ENCODE measurements at regions not wholly inside any gene's neighbourhood (a gene's known extent, or its start where the extent isn't known, plus 50 kb on each side); places are given as distances from the start of the nearest gene placed in this dataset.

DNA sequence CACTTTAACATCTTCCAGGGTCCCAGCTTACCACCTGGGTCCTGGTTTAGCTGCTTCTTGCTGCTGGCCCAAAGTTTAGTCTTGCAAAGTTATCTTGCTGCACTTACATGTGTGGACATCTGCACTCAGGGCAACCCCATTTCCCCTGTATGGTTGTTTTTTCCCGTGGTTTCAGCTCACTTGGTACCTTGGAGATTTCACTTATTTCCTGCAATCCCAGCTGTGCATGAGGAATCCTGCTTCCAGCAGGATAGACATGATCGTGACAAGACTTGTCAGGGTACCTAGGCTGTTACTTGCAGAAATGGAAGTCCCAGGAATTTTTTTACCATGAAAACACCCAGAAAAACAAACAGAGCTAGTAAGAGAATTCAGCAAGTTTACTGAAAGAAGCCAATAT, 95.9 kb upstream of the LEP start:
- no peak overlapping the region for H3K4me3 Mint-ChIP-seq
- H3K27me3 Mint-ChIP-seq: peaks cover 22 to 25% of the 10 kb centered on the region in 2 donors
- no peak overlapping the region for H3K27ac Mint-ChIP-seq
- H3K9me3 Mint-ChIP-seq: peaks cover 3 to 12% of the 10 kb centered on the region in 2 donors
- peaks cover 0 to 3% of the 10 kb centered on the region in 2 donors for H3K36me3 Mint-ChIP-seq
- H3K4me1 Mint-ChIP-seq: no peaks in the 10 kb centered on the region
- DNase-seq (no peak), ATAC-seq (replicated peaks) (no peak)

DNA sequence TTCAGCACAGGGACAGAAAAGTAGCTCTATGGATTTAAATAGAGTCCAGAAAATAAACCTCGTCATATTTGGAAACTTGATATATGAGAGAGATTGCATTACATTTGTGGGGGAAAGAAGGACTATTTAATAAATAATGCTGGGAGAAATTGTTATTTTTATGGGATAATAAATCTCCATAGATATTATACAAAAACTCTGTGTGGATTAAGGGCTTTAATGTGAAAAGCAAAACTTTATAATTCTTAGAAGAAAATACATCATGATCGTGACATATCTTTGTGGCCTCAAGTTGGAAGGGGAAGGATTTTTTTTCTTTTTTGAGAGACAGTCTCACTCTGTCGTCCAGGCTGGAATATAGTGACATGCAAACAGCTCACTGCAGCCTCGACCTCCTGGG, 95.0 kb upstream of the LEP start:
- H3K9me3 Mint-ChIP-seq: peaks cover 3 to 8% of the 10 kb centered on the region in 2 donors
- no peak overlapping the region for H3K27ac Mint-ChIP-seq
- no peak overlapping the region for H3K4me3 Mint-ChIP-seq
- peaks cover 0 to 3% of the 10 kb centered on the region in 2 donors for H3K36me3 Mint-ChIP-seq
- H3K27me3 Mint-ChIP-seq: peaks cover 27 to 29% of the 10 kb centered on the region in 2 donors
- DNase-seq (no peak), ATAC-seq (replicated peaks) (no peak)
- H3K4me1 Mint-ChIP-seq: no peaks in the 10 kb centered on the region

DNA sequence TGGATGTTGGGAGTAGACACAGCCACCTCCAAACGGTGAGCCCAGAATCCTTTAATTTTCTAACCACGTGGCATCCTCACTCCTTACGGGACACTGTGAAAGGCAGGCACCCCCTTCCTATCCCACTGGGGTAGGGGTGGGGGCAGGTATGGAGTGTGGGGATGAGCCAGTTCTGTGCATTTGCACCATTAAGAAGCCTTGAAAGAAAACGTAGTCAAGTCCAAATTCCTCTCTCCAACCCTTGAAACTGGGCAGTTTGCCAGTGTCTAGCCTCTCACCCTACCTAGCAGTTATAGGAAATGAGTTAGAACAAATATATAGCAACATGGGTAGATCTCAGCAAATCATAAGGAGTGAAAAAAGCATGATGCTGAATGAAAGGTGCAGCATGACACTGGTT, 92.4 kb upstream of the LEP start:
- H3K9me3 Mint-ChIP-seq: peaks cover 0 to 4% of the 10 kb centered on the region in 2 donors
- H3K27me3 Mint-ChIP-seq: peaks cover 30 to 38% of the 10 kb centered on the region in 2 donors
- H3K27ac Mint-ChIP-seq: no peak overlapping the region

DNA sequence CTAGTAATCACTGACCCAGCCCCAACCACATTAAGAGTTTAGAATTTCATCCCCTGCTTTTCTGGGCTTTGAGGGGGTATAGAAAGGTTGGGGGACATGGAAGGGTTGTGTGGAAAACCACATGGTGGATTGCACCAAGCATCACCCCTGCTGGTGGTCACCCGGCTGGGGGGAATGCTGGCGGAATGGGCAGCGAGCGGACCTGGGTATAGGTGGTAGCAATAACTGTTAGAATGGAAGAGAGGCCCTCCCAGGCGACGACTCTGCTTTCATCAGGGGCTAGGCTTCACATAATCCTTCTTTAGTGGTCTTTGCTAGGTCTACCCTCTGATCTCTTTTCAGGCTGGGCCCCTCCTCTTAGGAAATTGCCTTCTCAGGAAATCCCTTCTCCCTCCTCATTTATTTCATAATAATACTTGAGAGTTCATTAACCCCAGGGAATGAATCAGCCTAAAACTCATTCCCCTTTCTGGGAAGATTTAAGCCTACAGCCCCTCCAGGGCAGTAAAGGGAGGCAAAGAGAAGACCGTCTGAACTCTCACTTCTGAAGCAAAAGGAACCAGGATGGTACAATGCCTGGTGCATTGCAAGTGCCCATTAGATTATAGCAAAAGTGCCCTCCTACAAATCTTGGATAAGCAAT, 90.7 kb upstream of the LEP start:
- no peak overlapping the region for H3K4me3 Mint-ChIP-seq
- no peaks in the 10 kb centered on the region for H3K36me3 Mint-ChIP-seq
- no peak for DNase-seq
- H3K27ac Mint-ChIP-seq: no peak overlapping the region
- H3K9me3 Mint-ChIP-seq: no peaks in the 10 kb centered on the region
- H3K27me3 Mint-ChIP-seq: peaks cover 30 to 38% of the 10 kb centered on the region in 2 donors
- no peaks in the 10 kb centered on the region for H3K4me1 Mint-ChIP-seq
- ATAC-seq (replicated peaks): no peak

More for the DNA sequence above, 92.4 kb upstream of the LEP start:
- Mint-ChIP-seq H3K4me1 (no peaks in the 10 kb centered on the region), H3K4me3 (no peak overlapping the region), H3K36me3 (no peaks in the 10 kb centered on the region)
- ATAC-seq (replicated peaks) (no peak), DNase-seq (no peak)

DNA sequence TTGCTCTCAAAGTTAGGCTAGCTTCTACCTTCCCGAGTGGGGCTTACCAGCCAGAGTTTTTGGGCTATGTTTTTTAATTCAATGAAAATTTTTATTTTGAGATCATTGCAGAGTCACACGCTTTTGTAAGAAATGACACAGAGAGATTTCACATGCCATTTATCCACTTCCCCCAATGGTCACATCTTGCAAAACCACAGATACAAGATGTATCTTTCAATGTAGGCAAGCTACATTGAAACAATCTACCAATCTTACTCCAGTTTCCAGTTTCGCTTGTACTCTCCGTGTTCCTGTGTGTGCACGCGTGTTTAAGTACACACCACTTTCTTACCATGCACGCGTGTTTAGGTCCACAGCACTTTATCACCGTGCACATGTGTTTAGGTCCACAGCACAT, 89.4 kb upstream of the LEP start:
- Mint-ChIP-seq H3K9me3 (no peaks in the 10 kb centered on the region), H3K4me3 (no peak overlapping the region), H3K27ac (no peak overlapping the region), H3K36me3 (no peaks in the 10 kb centered on the region), H3K4me1 (no peaks in the 10 kb centered on the region), H3K27me3 (peaks cover 30 to 38% of the 10 kb centered on the region in 2 donors)
- no peak for ATAC-seq (replicated peaks)
- DNase-seq: no peak

DNA sequence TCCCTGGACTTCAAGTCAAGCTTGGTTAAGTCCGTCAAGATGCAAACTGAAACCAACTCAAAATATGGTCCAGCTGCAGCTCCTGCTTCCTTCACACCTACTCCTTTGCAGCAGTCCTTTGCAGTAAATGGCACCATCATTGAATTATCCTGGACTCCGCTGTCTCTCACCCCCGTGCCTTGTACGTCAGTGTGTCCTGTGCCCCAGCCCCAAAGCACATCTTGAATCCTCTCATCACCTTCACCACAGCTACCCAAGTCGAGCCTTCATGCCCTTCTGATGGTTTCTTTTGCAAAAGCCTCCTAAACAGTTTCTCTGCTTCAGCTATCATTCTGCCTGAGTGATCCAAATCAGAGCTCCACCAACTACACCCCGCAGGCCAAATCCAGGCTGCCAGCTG, 88.4 kb upstream of the LEP start:
- Mint-ChIP-seq H3K36me3 (no peaks in the 10 kb centered on the region), H3K27ac (no peak overlapping the region), H3K27me3 (peaks cover 28 to 38% of the 10 kb centered on the region in 2 donors), H3K4me1 (no peaks in the 10 kb centered on the region), H3K9me3 (no peaks in the 10 kb centered on the region), H3K4me3 (no peak overlapping the region)
- DNase-seq (no peak), ATAC-seq (replicated peaks) (no peak)

DNA sequence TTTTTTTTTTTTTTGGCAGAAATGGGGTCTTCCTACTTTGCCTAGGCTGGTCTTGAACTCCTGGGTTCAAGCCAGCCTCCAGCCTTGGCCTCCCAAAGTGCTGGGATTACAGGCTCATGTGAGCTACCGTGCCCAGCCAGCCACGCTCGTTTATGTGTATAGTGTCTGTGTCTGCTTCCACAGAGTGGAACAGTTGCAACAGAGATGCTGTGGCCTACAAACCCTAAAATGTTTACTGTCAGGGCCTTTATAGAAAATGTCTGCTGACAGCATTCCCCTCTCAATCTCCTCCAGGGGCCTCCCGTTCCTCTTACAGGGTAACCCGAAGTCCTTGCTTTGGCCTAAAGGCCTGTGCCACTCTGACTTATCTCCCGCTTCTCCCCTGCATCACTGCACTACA, 87.6 kb upstream of the LEP start:
- H3K4me3 Mint-ChIP-seq: no peak overlapping the region
- peaks cover 31 to 38% of the 10 kb centered on the region in 2 donors for H3K27me3 Mint-ChIP-seq
- DNase-seq (no peak), ATAC-seq (replicated peaks) (no peak)
- H3K36me3 Mint-ChIP-seq: no peaks in the 10 kb centered on the region
- no peak overlapping the region for H3K27ac Mint-ChIP-seq
- H3K9me3 Mint-ChIP-seq: no peaks in the 10 kb centered on the region
- H3K4me1 Mint-ChIP-seq: no peaks in the 10 kb centered on the region

DNA sequence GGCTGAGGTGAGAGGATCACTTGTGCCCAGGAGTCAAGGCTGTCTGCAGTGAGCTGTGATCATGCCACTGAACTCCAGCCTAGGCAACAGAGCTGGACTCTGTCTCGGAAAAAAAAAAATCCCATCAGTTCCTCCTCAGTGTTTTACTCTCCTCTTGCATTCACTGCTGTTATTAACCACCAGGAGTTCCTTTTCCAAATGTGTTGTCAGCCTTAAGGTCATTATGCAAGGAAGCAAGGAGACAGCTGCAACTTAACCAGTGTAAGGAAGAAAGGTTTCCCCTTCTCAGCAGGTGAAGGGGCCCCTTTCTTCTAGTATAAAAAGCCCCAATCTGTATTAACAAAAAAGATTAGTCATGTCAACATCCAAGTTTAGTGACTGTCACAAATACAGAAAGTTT, 86.6 kb upstream of the LEP start:
- Mint-ChIP-seq H3K4me1 (no peaks in the 10 kb centered on the region), H3K9me3 (no peaks in the 10 kb centered on the region), H3K27me3 (peaks cover 27 to 32% of the 10 kb centered on the region in 2 donors), H3K36me3 (no peaks in the 10 kb centered on the region), H3K27ac (no peak overlapping the region), H3K4me3 (no peak overlapping the region)
- ATAC-seq (replicated peaks) (no peak), DNase-seq (no peak)

DNA sequence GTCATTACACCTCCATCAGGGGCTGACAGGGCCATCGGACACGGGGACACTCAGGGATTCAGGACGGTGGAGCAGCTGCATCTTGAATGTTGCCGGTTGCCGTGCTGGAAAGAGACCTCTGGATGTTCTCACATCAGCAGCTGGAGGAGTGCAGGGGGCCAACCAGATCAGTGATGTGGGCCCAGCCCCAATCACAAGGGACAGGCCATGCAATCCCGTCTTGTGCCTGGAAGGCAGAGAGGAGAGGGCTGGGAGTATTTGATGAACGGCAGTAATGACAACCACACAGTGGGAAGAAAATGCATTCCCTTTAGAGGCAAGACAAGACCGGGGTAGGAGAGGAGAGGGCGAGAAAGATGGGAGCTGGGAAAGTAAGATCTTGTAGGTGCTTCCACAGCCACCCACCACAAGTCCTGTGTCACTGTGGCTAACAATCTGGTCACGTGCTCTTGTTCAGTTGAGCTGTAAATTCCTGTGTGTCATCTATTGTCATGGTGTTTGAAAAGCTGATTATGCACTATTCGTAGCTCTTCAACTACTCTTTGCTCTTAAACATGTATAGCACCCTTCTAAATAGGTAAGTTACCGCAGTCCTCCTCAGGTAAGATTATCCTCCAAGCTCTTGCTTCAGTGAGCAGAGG, 85.9 kb upstream of the LEP start:
- H3K4me1 Mint-ChIP-seq: no peaks in the 10 kb centered on the region
- no peak overlapping the region for H3K27ac Mint-ChIP-seq
- ATAC-seq (replicated peaks) (no peak), DNase-seq (no peak)
- peaks cover 28 to 35% of the 10 kb centered on the region in 2 donors for H3K27me3 Mint-ChIP-seq
- no peaks in the 10 kb centered on the region for H3K36me3 Mint-ChIP-seq
- no peaks in the 10 kb centered on the region for H3K9me3 Mint-ChIP-seq
- H3K4me3 Mint-ChIP-seq: no peak overlapping the region

DNA sequence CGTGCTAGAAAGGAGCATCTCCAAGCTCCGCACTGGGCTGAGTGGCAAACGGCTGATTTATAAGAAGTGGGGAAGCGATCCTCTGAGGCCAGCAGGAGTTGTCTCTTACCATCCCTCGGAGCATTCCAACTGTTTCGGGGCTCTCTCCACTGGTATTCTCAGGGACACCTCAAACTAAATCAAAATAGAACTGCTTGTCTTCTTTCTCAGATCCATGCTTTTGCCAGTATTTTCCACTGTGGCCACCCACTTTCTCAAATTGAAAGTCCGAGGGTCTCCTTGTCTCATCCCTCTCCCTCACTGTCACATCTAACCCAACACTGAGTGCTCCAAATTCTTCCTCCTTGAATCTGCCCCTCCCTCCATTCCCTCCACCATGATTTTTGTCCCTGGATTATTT, 83.2 kb upstream of the LEP start:
- Mint-ChIP-seq H3K27ac (no peak overlapping the region), H3K36me3 (no peaks in the 10 kb centered on the region), H3K9me3 (no peaks in the 10 kb centered on the region), H3K27me3 (peaks cover 42 to 45% of the 10 kb centered on the region in 2 donors), H3K4me1 (no peaks in the 10 kb centered on the region), H3K4me3 (no peak overlapping the region)
- ATAC-seq (replicated peaks) (no peak), DNase-seq (no peak)

DNA sequence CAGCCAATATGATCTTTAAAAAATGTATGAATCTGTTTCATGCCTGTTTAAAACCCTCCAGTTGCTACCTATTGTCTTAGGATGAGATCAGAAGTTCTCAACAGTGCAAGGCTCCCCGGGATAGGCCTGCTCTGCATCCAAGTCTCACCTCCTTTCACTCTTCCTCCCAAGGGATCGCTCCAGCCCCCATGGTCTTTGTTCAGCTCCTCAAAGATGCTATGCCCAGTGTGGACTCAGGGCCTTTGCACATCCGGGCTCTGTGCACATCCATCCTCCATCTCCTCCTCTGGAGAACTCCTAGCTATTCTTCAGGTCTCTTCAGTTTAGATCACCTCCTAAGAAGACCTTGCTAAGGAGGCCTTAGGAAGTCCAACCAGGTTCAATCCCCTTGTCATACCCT, 82.7 kb upstream of the LEP start:
- ATAC-seq (replicated peaks) (no peak), DNase-seq (no peak)
- Mint-ChIP-seq H3K9me3 (no peaks in the 10 kb centered on the region), H3K27ac (no peak overlapping the region), H3K27me3 (peaks cover 42 to 50% of the 10 kb centered on the region in 2 donors), H3K4me3 (no peak overlapping the region), H3K4me1 (no peaks in the 10 kb centered on the region), H3K36me3 (no peaks in the 10 kb centered on the region)

DNA sequence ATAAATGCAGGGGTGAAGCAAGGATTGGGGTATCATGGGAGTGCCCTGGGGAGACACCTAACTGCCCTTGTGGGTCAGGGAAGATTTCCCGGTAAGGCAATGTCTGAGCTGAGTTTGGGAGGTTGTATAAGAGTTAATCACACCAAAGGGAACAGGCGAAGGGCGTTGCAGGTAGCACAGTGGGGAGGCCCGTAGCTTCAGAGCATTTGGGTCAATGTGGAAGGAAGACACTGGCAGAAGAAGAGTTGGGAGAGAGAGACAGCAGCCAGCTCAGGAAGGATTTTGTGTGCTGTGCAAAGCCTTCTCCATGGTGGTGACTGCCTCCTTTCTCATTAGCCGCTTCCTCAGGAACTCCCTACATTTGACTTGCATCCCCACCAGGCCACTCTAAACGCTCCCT, 80.8 kb upstream of the LEP start:
- H3K4me3 Mint-ChIP-seq: no peak overlapping the region
- H3K36me3 Mint-ChIP-seq: no peaks in the 10 kb centered on the region
- peaks cover under 1 to 3% of the 10 kb centered on the region in 2 donors for H3K4me1 Mint-ChIP-seq
- peaks cover 53 to 65% of the 10 kb centered on the region in 2 donors for H3K27me3 Mint-ChIP-seq
- no peaks in the 10 kb centered on the region for H3K9me3 Mint-ChIP-seq
- no peak for DNase-seq
- no peak overlapping the region for H3K27ac Mint-ChIP-seq
- ATAC-seq (replicated peaks): no peak

DNA sequence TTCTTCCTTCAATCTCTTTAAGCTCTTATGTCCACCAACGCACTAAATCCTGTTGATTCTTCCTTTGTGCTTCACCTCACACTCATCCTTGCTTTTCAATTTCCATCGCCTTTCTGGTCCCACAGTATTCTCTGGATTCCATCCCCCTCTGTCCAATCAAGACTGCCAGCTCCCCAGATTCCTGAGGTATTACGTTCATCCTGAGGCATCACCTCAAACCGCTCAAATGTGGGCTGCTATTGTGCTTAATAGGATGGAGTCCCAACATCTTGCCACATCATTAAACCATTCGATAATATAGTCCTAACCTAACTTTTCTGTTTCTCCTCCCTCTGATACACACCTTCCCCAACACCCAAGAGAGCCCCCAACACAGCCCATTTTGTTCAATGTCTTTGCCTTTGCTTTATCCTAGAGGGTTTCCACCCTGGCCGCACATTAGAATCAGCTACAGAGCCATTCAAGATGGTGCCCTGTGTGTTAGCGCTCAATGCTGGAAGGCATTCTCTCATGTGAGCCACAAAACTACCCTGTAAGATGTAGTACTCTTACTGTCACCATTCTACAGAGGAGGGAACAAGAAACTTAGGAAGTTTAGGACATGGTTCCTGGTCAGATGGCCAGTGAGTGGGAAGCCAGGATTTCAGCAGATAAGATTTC, 79.5 kb upstream of the LEP start:
- ATAC-seq (replicated peaks): no peak
- Mint-ChIP-seq H3K4me3 (no peak overlapping the region), H3K27me3 (peaks cover 64 to 78% of the 10 kb centered on the region in 2 donors), H3K9me3 (no peaks in the 10 kb centered on the region), H3K36me3 (no peaks in the 10 kb centered on the region), H3K4me1 (peaks cover 9 to 15% of the 10 kb centered on the region in 2 donors), H3K27ac (no peak overlapping the region)
- no peak for DNase-seq

DNA sequence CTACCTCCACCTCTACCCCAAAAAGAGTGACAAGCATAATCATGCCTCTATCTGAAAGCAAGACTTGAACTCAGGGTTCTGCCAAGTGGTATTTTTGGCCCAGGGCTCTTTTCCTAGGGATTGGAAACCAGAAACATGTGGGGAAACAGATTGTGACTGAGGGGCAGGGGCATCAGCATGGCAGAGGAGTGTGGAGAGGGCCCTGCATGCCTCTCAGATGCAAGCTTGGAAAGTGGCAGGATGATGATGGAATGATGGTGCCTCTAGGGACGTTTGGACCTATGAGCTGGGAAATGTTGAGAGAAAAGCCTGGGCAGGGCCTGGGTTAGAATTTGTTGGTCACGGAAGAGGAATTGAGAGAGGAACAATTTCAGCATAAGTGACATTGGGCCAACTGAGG, 78.4 kb upstream of the LEP start:
- H3K4me3 Mint-ChIP-seq: no peak overlapping the region
- H3K27me3 Mint-ChIP-seq: peaks cover 66 to 87% of the 10 kb centered on the region in 2 donors

DNA sequence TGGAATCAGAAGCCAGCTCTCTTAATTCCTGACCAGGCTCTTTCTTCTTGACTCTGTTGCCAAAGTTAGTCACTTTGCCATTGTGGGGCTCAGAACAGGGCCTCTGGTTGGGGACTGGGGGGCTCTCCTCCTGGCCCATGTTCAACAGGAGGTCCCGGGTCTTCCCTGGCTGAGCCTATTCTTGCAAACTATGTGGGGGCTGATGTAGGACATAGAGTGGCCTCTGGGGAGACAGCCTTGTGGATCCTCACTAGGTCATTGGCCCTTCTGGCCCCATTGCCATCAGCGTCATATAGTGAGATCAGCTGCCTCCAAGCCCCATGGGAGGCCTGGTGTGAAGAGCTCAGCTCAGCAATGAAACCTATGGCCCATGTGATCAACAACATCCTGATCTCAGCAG, 77.6 kb upstream of the LEP start:
- Mint-ChIP-seq H3K9me3 (no peaks in the 10 kb centered on the region), H3K27me3 (peaks cover 65 to 88% of the 10 kb centered on the region in 2 donors), H3K36me3 (no peaks in the 10 kb centered on the region), H3K27ac (no peak overlapping the region), H3K4me1 (peaks cover 12 to 32% of the 10 kb centered on the region in 2 donors), H3K4me3 (no peak overlapping the region)
- ATAC-seq (replicated peaks): no peak
- DNase-seq: no peak

More for the DNA sequence above, 78.4 kb upstream of the LEP start:
- ATAC-seq (replicated peaks) (no peak), DNase-seq (no peak)
- Mint-ChIP-seq H3K36me3 (no peaks in the 10 kb centered on the region), H3K27ac (no peak overlapping the region), H3K4me1 (peaks cover 10 to 24% of the 10 kb centered on the region in 2 donors), H3K9me3 (no peaks in the 10 kb centered on the region)
